GM12872 (cell line): ENCODE measurements at regions not wholly inside any gene's neighbourhood (a gene's known extent, or its start where the extent isn't known, plus 50 kb on each side); places are given as distances from the start of the nearest gene placed in this dataset.

Source experiments
- CTCF ChIP-seq: IDR thresholded peaks from 3 replicates; pipeline ENCODE4 v1.5.1; 2011; ENCODE audit warnings: low read depth, mild to moderate bottlenecking, low read length, moderate library complexity; ENCODE audit not compliant: insufficient read depth

- no peak for TF ChIP-seq CTCF
Observed at GRCh38 chr9:108634672-108635462, 220.9 kb downstream of the ACTL7B start.

- no peak for TF ChIP-seq CTCF
Observed at GRCh38 chr9:108634204-108634603, 221.6 kb downstream of the ACTL7B start.

- no peak for TF ChIP-seq CTCF
Observed at GRCh38 chr9:108631496-108632285, 224.1 kb downstream of the ACTL7B start.

- TF ChIP-seq CTCF: no peak
Observed at GRCh38 chr9:108628316-108628715, 227.5 kb downstream of the ACTL7B start.

- TF ChIP-seq CTCF: no peak
Observed at GRCh38 chr9:108626743-108627142, 229.0 kb downstream of the ACTL7B start.

- TF ChIP-seq CTCF: no peak
Observed at GRCh38 chr9:108621991-108622855, 233.6 kb downstream of the ACTL7B start.

- TF ChIP-seq CTCF: no peak
Observed at GRCh38 chr9:108620767-108621166, 235.0 kb downstream of the ACTL7B start.
